Fibroblast of skin of scalp (primary cell): ENCODE measurements at regions not wholly inside any gene's neighbourhood (a gene's known extent, or its start where the extent isn't known, plus 50 kb on each side); places are given as distances from the start of the nearest gene placed in this dataset.
"Not testable (repeated sequence)": the region's sequence is repeated elsewhere in the genome, so short reads cannot be mapped to it uniquely, and the experiment has no call there.

Source experiments
- DNase-seq: peaks from one replicate; pipeline ENCODE4 v3.0.0-alpha.2; 2013

DNA sequence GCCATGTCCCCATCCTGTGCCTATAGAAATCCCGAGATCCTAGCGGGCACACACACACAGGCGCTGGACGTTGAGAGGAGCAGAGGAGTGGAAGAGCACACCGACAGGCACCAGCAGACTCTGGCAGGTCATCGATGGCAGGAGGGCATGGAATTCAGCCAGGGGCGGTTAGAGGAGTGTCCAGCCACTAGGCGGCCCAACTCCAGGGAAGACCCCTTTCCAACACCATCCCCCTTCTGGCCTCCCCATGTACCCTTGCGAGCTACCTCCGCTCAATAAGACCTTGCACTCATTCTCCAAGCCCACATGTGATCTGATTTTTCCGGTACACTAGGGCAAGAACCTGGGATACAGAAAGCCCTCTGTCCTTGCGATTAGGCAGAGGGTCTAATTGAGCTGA is 356.0 kb upstream of the DPP6 start:
- DNase-seq, result no peak

DNA sequence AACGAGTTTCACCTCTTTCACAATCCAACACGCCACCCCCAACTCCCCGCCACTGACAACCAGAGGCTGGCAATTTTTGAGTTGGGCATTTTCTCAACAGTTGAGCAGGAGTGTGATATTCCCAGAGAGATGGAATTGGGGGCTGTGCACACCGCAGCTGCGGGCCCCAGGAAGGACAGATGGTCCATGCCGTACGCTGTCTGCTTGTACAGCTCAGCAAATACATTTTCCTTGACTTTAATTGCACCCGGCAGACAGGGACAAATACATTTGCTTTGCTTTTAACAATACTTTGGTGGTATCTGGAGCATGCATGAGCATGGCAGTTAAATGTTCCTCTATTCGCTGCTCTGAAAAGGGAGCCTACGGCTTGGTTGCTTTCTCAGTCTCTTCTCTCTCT is 354.2 kb upstream of the DPP6 start:
- DNase-seq, result no peak

DNA sequence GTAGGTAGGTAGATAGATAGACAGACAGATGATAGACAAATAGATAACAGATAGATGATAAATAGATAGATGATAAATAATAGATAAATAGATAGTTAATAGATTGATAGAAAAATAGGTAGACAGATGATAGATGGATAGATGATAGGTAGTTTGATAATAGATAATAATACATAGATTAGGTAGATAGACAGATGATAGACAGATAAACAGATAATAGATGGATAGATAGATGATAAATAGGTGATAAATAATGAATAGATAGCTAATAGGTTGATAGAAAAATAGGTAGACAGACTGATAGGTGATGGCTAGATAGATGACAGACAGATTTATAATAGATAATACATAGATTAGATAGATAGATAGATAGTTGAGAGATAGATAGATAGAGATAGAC is 350.5 kb upstream of the DPP6 start:
- DNase-seq, result no peak

DNA sequence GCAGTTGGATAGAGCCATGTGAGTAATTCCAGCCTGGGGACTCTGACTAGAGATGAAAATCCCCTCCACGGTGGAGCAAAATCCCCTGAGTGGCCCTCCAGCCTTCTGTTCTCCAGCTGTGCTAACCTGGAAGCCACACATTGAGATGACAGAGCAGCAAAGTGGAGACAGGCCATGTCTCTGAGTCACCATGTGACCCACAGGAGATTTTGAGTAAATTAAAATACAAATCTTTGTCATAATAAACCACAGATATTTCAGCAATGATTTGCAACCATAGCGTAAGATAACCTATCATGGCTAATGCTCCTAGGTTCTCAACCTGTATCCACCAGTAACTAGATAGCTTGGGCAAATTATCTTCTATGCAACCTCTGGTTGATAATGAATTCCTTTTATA is 328.3 kb upstream of the DPP6 start:
- DNase-seq, result not testable (repeated sequence)

DNA sequence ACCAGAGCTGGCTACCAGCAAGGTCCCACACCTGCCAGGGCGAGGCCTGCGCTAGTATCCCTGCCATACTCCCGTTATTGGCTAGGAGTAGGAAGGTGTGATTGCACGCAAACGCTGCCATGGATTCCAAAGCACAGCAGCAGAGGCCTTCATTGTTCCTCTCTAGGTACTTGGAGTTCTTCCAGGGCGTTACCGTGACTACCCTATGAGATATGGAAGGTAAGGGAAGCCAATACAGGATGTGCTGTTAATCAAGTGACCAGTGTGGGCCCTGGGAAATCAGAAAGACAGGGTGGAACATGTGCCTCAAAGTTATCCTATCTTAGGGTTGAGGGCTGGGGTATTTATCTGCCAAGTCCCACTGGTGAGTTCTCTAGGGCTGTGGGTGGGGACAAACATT is 320.7 kb upstream of the DPP6 start:
- not testable (repeated sequence) for DNase-seq

DNA sequence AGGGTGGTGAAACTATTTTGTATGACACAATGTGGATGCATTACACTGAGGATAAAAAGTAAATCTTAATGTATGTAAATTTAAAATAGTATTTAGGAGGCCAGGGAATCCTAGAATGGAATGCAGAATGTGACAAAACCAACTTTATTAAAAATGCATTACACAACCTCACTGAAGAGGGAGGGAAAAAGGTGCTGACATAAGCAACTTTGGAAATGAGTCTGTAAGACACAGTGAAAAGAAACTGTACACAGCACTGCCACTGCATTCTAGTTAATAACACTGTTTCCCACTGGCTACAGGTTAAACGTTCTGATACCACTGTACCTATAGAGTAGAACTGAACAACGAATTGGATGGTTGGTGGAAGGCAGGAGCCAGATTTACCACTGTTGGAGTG is 308.8 kb upstream of the DPP6 start:
- DNase-seq, result not testable (repeated sequence)

DNA sequence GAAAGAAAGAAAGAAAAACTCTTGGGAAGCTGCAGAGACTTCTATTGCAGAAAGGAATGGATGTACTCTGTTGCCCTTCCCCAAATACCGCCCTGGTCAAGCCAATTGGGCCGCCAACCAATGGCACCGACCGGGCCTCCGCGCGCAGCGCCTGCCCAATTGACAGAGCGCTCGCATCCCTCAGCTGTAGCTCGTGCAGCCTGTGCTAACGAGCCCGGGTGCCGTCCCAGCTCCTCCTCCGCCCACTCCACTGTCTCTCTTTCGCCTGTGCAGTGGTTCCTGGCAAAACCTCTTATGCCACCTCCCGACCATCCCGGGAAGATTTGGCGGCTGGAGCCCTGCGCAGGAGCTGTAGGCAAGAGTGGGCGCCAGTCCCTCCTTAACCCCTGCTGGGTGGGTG is 304.2 kb upstream of the DPP6 start:
- DNase-seq, result not testable (repeated sequence)

DNA sequence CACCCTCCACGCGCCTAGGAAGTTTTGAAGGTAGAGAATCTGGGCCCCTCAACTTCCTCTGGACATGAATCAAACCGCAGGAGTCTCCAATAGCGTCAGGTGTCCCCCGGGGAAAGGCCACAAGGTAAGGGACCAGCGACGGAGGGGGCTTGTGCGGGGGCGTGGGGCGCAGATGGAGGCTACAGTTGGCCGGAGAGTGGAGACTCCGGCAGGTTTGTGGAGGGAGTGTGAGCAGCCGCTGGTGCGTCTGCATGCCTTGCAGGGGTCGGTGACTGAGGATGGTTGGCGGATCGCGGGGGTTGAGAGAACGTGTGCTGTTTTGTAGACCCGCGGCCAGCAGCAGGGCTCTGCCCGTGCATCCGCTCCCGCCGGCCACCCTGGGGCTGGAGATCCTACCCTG is 303.3 kb upstream of the DPP6 start:
- DNase-seq, result not testable (repeated sequence)

DNA sequence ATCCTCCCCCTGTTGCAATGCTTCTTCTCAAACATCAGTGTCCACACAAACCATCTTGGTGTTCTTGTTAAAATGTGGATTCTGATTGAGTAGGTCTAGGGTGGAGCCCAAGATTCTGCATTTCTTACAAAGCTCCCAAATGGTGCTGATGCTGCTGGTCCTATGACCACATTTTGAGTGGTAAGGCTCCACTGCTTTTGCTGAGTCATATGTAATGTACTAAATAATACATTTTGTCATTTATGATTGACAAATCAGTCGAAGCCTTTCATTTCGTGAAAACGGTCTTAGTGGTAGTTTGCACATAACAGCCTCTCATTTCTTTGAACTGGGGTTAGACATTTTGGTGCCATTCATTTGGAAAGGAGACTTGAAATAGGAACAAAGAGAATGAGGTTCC is 286.3 kb upstream of the DPP6 start:
- DNase-seq, result not testable (repeated sequence)

DNA sequence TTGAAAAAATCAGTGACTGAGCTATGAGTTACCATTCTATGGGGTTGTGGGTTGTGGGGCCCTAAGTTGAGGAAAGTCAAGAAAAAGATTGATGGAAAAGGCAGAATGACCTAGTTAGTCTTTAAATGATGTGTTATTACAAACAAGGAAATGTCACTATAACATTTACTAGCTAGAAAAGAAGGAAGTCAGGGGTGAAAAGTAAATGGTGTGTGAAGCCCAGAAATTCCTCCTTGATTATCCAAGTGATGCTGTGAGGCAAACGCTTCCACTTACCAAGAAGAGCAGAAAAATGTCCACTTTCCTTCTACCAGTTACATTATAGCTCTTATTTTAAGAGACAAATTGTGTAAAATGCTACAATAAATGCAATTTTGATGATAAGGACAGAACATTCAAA is 285.3 kb upstream of the DPP6 start:
- not testable (repeated sequence) for DNase-seq

DNA sequence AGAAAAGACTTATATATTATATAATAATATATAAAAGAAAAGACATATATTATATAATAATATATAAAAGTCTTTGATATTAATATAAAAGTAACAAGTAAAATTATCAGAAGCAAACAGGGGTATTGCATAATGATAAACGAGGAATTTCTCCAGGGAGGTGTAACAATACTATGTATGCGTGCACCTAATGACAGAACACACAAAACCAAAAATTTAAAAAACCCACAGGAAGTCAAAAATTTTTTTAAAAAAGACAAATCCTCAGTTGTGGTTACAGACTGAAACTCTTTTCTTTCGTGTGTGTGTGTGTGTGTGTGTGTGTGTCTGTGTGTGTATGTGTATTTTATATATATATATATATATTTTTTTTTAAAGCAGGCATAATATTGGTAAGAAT is 279.2 kb upstream of the DPP6 start:
- DNase-seq, result no peak

DNA sequence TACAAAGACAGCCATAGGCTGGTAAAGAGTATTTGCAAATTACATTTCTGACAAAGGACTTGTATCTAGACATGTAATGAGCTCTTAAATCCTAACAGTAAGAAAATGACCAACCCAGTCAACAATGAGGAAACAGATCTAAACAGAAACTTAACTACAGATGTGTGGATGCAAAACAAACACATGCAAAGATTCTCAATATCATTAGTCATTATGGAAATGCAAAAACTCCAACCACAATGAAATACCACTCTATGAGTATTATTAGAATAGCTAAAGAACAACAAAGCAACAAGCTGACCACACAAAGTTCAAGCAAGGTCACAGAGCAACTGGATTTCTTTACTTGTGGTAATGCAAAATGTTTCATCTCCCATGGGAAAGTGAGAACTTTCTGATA is 275.3 kb upstream of the DPP6 start:
- not testable (repeated sequence) for DNase-seq

DNA sequence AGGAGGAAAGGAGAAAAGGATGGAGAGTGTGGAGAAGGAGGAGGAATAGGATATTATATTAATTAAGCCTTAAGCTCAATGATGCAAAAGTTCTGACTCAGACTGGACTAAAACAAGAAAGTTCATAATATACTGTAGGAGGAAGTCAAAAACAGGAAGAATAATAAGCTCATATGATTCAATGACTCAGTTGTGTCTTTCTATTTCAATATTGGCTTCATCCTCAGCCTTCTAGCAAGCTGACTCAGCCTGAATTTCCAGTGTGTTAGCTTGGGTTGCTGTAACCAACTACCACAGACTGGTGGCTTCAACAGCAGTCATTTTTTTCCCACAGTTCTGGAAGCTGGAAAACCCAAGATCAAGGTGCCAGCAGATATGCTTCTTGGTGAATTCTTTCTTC is 254.8 kb upstream of the DPP6 start:
- DNase-seq, result not testable (repeated sequence)

DNA sequence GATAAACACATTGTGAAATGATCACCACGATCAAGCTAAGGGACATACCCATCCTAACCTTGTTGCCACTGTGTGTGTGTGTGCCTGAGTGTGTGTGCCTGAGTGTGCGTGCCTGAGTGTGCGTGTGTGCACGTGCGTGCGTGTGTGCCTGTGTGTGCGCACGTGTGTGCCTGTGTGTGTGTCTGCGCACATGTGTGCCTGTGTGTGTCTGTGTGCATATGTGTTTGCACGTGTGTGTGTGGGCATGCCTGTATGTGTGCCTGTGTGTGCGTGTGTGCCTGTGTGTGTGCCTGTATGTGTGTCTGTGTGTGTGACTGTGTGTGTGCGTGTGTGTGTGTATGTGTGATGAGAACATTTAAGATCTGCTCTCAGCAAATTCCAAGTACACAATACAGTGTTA is 244.1 kb upstream of the DPP6 start:
- DNase-seq, result no peak

DNA sequence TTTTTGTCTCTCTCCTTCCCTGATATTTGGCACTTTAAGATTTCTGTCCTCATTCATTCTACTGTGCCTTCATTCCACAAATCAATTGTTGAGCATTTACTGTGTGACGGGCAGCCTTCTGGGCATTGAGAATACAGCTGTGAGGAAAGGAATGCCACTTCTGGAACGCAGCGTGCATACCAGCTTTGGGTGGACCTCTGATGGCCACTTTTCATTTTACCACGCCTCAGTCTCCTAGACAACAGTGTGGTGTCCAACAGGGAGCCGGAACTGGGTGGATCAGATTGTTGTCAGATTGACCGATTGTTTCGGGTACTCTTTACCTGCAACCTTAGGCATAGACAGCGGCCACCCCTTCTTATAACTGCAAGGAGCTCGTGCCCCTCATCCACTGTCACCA is 222.7 kb upstream of the DPP6 start:
- no peak for DNase-seq

DNA sequence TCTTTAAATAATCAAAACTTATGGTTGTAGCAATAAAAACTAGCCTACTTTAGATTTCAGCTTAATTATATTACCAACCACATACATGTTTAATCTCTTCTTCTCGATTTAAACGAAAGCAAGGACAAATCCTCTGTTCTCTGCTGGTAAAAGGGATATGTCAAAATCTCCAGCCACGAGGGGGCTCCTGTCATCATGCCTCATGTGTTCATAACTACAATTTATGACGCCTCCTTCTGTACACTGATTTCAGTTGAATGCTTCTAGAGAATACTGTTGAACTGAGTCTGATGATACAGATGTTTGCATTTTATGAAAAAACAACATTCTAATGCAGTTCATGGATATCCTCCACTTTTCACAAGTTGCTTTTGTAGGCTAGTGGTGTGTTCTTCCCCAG is 220.0 kb upstream of the DPP6 start:
- no peak for DNase-seq

DNA sequence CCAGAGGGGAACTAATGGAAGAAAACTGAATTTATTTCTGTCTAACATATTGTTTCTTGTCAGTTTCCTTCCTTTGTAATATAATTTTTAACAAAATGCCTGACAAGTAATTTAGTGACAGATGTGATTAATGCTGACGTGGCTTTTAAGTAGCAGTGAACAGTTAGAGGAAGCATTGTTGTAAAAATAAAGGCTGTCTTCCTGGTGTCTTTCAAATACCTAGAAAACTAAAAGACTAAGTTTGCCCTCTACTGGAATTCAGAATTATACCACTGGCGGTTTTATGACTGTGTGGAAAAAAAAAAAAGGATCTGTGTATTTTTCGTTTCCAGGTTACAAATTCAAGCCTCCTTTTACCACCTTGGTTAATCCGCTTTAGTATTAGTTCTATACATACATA is 217.1 kb upstream of the DPP6 start:
- DNase-seq, result no peak

DNA sequence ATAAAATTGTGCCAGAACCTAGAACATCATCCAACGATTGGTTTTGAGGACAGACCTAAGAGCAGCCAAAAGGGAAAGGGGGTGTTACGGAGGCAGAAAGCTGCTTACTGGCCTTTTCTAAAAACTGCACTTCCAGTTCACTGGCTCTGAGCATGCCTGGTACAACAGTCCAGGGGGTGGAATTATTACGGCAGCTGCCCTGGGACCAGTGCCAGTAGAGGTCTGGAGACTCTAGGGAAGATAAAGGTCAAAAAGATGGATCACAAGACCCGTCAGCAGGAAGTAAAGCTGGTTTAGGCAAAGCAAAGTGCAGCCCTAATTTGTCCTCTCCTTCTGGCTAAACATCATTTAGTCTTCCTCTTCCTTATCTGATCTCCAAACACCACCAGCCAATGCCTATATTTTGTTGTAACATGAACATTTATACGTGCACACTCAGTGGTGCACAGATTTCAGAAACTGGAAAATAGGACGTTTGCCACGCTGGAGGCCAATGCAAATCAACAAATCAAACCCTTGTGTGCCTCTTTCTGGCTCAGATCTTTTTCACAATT is 216.4 kb upstream of the DPP6 start:
- no peak for DNase-seq

DNA sequence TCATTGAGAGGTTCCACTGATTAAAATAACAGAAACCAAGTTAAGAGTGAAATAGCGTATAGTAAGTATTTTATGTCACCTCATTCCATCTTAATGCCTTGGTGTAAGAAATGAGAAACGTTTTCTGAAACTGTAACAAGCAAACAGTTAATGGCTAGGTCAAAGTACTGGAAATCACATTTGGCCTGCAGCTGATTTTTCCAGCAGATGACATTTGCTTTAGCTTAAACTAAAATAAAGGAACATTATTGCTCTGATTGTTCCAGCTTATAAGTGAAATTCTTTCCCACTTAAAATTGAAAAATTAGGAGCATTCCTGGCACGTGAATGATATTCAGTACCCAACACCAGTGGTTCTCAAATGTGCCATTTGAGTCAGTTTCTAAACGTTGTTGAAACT is 213.6 kb upstream of the DPP6 start:
- DNase-seq, result no peak

DNA sequence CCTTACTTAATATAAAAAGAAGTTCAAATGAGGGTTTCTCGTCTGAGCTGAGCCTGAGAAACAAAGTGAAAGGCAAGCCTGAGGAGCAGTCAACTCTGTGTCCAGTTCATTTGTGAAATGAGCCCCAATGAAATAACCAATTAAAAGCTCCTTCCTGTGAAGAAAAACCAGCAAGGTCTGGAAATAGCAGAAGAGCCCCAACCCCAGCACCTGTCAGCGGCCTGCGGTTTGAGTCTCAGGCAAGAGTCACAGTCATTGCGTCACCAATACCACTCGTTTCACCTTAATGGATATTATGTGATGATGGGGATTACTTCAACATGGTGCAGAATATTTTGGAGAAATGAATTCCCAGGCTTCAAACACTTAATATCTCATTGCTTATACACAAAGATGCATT is 211.3 kb upstream of the DPP6 start:
- DNase-seq, result no peak

DNA sequence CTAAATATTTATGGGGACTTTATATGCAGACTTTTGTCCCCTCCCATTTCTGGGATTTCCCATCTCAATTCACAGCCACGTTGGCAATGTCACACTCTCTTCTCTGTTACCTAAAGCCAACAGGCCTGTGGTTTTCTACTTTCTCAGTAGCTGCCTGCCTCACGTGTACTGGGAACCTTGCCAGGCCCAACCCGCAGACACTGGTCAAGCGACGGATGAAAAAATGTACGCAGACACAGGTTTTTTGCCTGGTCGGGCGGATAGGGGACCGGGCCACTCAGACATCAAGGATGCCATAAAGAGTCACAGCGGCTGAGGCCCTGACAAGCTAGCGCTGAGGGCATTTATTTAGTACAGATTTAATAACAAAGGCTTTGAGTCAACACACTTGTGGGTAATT is 204.4 kb upstream of the DPP6 start:
- DNase-seq, result no peak

DNA sequence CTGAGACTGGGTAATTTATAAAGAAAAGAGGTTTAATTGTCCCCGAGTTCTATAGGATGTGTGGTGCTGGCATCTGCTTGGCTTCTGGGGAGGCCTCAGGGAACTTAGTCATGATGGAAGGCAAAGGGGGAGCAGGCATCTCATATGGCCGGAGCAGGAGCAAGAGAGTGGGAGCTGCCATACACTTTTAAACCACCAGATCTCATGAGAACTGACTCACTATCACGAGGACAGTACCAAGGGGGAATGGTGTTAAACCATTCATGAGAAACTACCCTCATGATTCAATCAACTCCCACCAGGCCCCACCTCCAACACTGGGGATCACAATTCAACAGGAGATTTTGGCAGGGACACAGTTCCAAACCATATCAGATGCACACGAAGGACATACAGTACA is 199.9 kb upstream of the DPP6 start:
- no peak for DNase-seq

DNA sequence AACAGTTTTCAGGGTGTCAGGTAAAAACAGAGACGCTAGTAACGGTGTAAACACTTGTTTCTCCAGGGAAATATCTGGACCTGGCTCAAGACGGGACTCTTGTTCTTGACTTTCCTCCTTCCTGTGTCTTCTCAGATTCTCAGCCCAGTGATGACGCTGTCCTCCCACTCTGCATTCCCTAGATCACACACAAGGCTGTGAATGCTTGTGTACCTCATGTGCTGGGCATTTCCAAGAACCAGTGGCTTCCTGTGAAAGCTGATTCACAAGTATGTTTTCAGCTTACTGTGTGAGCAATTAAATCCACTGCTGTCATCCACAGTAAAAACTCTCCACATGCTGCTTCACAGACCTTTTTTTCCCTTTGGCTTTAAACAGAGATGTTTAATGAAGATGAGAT is 193.8 kb upstream of the DPP6 start:
- DNase-seq, result no peak

DNA sequence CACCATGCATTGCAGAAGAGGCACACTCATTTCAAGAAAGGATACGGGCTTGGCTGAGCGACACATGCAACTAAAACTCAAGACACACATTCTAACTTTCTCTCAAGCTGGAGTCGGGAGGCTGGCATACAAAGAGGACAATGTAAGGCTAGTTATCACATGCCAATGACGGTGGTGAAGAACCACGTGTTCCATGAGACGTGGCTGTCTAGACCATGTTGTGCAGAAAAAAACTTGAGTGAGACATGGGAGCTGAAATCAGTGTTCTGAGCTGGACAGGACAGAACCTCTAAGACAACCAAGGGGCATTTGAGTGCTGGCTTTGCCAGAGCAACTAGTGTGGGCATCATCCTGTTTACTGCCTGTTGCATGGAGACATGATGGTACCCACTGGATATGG is 193.0 kb upstream of the DPP6 start:
- no peak for DNase-seq
